22Rv1 (cell line): ENCODE measurements at regions not wholly inside any gene's neighbourhood (a gene's known extent, or its start where the extent isn't known, plus 50 kb on each side); places are given as distances from the start of the nearest gene placed in this dataset.

Source experiments
- ZFX ChIP-seq: fragments of 450-650 bp; IDR thresholded peaks from 2 replicates; pipeline ENCODE4 v1.6.1; 2017; ENCODE audit warnings: antibody characterized with exemption, borderline replicate concordance
- TF ChIP-seq, protein P1 (sequence below): fragments of 450-650 bp; IDR thresholded peaks from 2 replicates; pipeline ENCODE4 v1.5.1; 2017; ENCODE audit warnings: mild to moderate bottlenecking

DNA sequence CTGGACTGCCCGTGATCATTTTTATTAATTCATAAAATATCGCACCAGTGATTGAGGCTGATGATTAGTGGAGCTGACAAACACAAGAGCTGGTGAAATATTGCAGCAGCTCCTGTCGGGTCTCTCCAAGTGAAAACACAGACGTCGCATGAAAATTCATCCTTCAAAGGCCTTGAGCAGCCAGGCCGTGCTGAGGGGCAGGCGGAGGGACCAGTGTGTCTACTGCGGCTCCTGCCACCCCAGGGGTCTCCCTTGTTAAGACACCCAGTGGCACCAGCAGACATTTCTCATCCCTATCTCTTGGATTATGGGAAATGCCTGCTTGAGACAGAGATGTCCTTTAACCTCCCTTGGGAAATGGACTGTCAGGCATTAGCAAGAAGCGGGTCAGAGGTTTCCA, 289.4 kb upstream of the TLE3 start:
- TF ChIP-seq, protein P1, sequence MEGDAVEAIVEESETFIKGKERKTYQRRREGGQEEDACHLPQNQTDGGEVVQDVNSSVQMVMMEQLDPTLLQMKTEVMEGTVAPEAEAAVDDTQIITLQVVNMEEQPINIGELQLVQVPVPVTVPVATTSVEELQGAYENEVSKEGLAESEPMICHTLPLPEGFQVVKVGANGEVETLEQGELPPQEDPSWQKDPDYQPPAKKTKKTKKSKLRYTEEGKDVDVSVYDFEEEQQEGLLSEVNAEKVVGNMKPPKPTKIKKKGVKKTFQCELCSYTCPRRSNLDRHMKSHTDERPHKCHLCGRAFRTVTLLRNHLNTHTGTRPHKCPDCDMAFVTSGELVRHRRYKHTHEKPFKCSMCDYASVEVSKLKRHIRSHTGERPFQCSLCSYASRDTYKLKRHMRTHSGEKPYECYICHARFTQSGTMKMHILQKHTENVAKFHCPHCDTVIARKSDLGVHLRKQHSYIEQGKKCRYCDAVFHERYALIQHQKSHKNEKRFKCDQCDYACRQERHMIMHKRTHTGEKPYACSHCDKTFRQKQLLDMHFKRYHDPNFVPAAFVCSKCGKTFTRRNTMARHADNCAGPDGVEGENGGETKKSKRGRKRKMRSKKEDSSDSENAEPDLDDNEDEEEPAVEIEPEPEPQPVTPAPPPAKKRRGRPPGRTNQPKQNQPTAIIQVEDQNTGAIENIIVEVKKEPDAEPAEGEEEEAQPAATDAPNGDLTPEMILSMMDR = no peak
- no peak for TF ChIP-seq ZFX
